ENCODE measurements at regions not wholly inside any gene's neighbourhood (a gene's known extent, or its start where the extent isn't known, plus 50 kb on each side); places are given as distances from the start of the nearest gene placed in this dataset.

- DNase-seq, result no peak
Measured at GRCh38 chr2:12300019-12300602, 416.6 kb upstream of the TRIB2 start.

GRCh38 chr2:12300927-12301326, 415.8 kb upstream of the TRIB2 start:
- no peak for DNase-seq

GRCh38 chr2:12302140-12302539, 414.6 kb upstream of the TRIB2 start:
- no peak for DNase-seq

- no peak for DNase-seq
Measured at GRCh38 chr2:12302691-12303090, 414.0 kb upstream of the TRIB2 start.

- no peak for DNase-seq
Measured at GRCh38 chr2:12303181-12304030, 413.3 kb upstream of the TRIB2 start.

GRCh38 chr2:12304564-12305171, 412.1 kb upstream of the TRIB2 start:
- DNase-seq, result no peak

- no peak for DNase-seq
Measured at GRCh38 chr2:12305931-12306330, 410.8 kb upstream of the TRIB2 start.

GRCh38 chr2:12310399-12310798, 406.3 kb upstream of the TRIB2 start:
- no peak for DNase-seq

GRCh38 chr2:12313445-12314126, 403.1 kb upstream of the TRIB2 start:
- no peak for DNase-seq

- DNase-seq, result no peak
Measured at GRCh38 chr2:12314127-12314760, 402.5 kb upstream of the TRIB2 start.

- no peak for DNase-seq
Measured at GRCh38 chr2:12315224-12315623, 401.5 kb upstream of the TRIB2 start.

GRCh38 chr2:12316476-12316875, 400.3 kb upstream of the TRIB2 start:
- no peak for DNase-seq

GRCh38 chr2:12317286-12317685, 399.4 kb upstream of the TRIB2 start:
- DNase-seq, result no peak

- peak; percentile 57 for DNase-seq
Measured at GRCh38 chr2:12317814-12318426, 398.8 kb upstream of the TRIB2 start.

- peak; percentile 64 for DNase-seq
Measured at GRCh38 chr2:12318427-12319057, 398.2 kb upstream of the TRIB2 start.

- no peak for DNase-seq
Measured at GRCh38 chr2:12320027-12320734, 396.6 kb upstream of the TRIB2 start.

- peak; percentile 82 for DNase-seq
Measured at GRCh38 chr2:12320991-12321641, 395.6 kb upstream of the TRIB2 start.

- no peak for DNase-seq
Measured at GRCh38 chr2:12321886-12322285, 394.9 kb upstream of the TRIB2 start.

GRCh38 chr2:12325806-12326205, 390.9 kb upstream of the TRIB2 start:
- peak; percentile 82 for DNase-seq

- peak; percentile 63 for DNase-seq
Measured at GRCh38 chr2:12326449-12327190, 390.1 kb upstream of the TRIB2 start.
